ENCODE measurements at regions not wholly inside any gene's neighbourhood (a gene's known extent, or its start where the extent isn't known, plus 50 kb on each side); places are given as distances from the start of the nearest gene placed in this dataset.

DNA sequence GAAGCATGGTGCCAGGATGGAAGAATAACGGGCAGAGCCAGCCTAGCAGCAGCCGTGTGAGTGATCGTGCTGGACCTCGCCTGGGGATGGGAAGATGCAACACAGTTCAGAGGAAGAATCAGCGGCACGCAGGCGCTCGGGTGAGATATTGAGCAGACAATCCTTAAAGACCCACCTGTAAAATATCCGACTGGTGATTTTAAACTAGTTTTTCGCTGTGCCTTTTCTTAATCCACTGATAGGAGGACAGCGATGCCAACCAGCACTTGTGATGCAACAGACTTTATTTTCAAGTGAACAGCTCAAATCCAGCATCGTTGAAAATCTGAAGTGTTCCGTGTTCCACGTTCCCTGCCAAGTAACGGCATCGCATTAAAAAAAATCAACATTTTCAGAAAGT lies 214.7 kb downstream of the TEX36 start:
- Histone ChIP-seq H3K9me3 (no peaks in the 10 kb centered on the region), H3K36me3 (no peaks in the 10 kb centered on the region), H3K4me1 (no peaks in the 10 kb centered on the region), H3K27ac (no peak overlapping the region), H3K27me3 (no peaks in the 10 kb centered on the region), H3K4me3 (no peak overlapping the region)
- intact Hi-C loops (cut with DNase I), result no loop called here
- 72% methylated on average over 16 of the region's 16 CpGs for WGBS (ENCODE audit: insufficient coverage, low coverage, low lambda C conversion rate, missing lambda C conversion rate)
- TF ChIP-seq, protein P1, sequence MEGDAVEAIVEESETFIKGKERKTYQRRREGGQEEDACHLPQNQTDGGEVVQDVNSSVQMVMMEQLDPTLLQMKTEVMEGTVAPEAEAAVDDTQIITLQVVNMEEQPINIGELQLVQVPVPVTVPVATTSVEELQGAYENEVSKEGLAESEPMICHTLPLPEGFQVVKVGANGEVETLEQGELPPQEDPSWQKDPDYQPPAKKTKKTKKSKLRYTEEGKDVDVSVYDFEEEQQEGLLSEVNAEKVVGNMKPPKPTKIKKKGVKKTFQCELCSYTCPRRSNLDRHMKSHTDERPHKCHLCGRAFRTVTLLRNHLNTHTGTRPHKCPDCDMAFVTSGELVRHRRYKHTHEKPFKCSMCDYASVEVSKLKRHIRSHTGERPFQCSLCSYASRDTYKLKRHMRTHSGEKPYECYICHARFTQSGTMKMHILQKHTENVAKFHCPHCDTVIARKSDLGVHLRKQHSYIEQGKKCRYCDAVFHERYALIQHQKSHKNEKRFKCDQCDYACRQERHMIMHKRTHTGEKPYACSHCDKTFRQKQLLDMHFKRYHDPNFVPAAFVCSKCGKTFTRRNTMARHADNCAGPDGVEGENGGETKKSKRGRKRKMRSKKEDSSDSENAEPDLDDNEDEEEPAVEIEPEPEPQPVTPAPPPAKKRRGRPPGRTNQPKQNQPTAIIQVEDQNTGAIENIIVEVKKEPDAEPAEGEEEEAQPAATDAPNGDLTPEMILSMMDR (IDR thresholded peaks at IDR 0.05), result no peak
- no peak for TF ChIP-seq POLR2A (IDR thresholded peaks at IDR 0.05)
- ATAC-seq (no peak), DNase-seq (no peak)

DNA sequence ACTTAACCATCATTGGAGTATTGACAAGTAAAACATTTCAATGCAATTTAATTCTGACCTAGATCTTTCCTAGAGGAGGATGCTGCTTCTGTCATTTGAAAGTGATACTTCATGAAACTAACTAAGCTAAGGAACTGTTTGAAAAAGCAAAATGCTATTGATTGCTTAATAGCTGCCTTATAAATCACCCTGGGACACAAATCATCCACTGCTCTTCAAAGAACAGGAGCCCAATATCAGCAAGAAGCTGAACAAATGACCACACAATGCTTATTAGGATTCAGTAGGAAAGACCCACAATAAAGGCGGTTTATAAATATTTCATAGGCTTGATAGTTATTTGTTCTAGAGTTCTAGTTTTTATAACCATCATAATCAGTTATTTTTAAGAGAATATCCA lies 216.3 kb downstream of the TEX36 start:
- Histone ChIP-seq H3K27ac (no peak overlapping the region), H3K4me1 (no peaks in the 10 kb centered on the region), H3K9me3 (no peaks in the 10 kb centered on the region), H3K36me3 (no peaks in the 10 kb centered on the region), H3K27me3 (no peaks in the 10 kb centered on the region), H3K4me3 (no peak overlapping the region)
- WGBS (ENCODE audit: insufficient coverage, low coverage, low lambda C conversion rate, missing lambda C conversion rate), result 50% methylated on average over 1 of the region's 1 CpG
- ATAC-seq (no peak), DNase-seq (no peak)
- no peak for TF ChIP-seq POLR2A (IDR thresholded peaks at IDR 0.05)
- TF ChIP-seq, protein P1 (IDR thresholded peaks at IDR 0.05), result no peak
- intact Hi-C loops (cut with DNase I), result no loop called here

DNA sequence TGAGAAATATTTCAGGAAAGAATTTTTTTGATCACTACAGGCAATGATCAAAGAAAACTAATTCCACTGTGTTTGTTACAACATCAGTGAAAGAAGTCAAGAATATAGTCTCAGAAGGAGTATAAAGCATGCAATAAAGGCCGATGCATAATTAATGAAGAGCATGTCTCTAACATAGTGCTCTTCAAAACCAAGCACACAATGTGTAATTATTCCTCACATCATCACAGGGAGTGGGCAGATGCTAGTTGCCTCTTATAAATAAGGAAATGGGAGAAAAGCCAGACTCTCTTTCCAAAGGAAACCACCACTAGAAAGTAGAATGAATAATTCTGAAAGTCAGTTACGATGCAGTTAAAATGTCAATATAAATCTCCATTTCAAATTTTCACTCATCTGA lies 220.1 kb downstream of the TEX36 start:
- DNase-seq, result no peak
- H3K4me3 ChIP-seq, result no peak overlapping the region
- no peaks in the 10 kb centered on the region for H3K36me3 ChIP-seq
- 53% methylated on average over 2 of the region's 2 CpGs for WGBS (ENCODE audit: insufficient coverage, low coverage, low lambda C conversion rate, missing lambda C conversion rate)
- no peaks in the 10 kb centered on the region for H3K27me3 ChIP-seq
- H3K4me1 ChIP-seq, result no peaks in the 10 kb centered on the region
- H3K9me3 ChIP-seq, result no peaks in the 10 kb centered on the region
- no peak overlapping the region for H3K27ac ChIP-seq
- TF ChIP-seq, protein P1 (IDR thresholded peaks at IDR 0.05), result no peak
- TF ChIP-seq POLR2A (IDR thresholded peaks at IDR 0.05), result no peak
- intact Hi-C loops (cut with DNase I), result no loop called here
- ATAC-seq, result no peak

DNA sequence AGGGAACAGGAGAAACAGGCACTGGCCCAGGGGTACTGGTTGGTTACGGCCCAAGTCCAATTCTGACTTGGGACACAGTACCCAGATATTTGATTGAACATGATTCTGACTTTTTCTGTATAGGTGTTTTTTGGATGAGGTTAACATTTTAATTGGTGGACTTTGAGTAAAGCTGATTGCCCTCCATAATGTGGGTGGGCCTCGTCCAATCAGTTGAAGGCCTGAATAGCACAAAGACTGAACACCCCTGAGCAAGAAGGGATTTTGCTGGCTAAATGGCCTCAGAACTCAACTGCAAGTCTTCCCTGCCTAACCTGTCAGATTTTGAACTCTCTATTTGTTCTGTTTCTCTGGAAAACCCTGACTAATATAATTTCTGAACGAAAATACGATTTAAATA lies 222.6 kb downstream of the TEX36 start:
- H3K27me3 ChIP-seq, result no peaks in the 10 kb centered on the region
- no peaks in the 10 kb centered on the region for H3K9me3 ChIP-seq
- no peak overlapping the region for H3K4me3 ChIP-seq
- ATAC-seq, result no peak
- intact Hi-C loops (cut with DNase I), result no loop called here
- WGBS (ENCODE audit: insufficient coverage, low coverage, low lambda C conversion rate, missing lambda C conversion rate), result 33% methylated on average over 2 of the region's 4 CpGs
- no peaks in the 10 kb centered on the region for H3K4me1 ChIP-seq
- TF ChIP-seq, protein P1 (IDR thresholded peaks at IDR 0.05), result no peak
- TF ChIP-seq POLR2A (IDR thresholded peaks at IDR 0.05), result no peak
- no peaks in the 10 kb centered on the region for H3K36me3 ChIP-seq
- no peak for DNase-seq
- no peak overlapping the region for H3K27ac ChIP-seq

DNA sequence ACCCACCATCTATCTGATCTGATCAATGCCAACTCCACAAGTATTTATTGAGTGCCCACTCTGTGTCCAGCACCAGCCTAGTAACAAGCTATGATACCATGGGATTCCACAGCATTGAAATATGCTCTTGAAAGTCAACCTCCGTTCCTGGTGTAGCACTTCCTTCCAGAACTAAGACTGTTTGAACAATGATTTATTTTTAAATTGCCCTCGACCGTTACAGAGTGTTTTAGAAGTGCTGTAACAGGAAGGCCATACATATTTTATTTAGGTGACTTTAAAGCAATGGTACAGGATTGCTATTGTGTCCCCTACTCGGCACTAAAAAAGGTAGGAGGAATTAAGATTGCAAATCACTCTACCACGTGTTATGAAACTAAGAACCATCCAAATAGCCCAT lies 225.6 kb downstream of the TEX36 start:
- no peak overlapping the region for H3K4me3 ChIP-seq
- H3K27me3 ChIP-seq, result no peaks in the 10 kb centered on the region
- H3K4me1 ChIP-seq, result no peaks in the 10 kb centered on the region
- ATAC-seq, result no peak
- H3K9me3 ChIP-seq, result no peaks in the 10 kb centered on the region
- intact Hi-C loops (cut with DNase I), result no loop called here
- no peak for DNase-seq
- no peak overlapping the region for H3K27ac ChIP-seq
- WGBS (ENCODE audit: insufficient coverage, low coverage, low lambda C conversion rate, missing lambda C conversion rate), result 11% methylated on average over 5 of the region's 5 CpGs
- H3K36me3 ChIP-seq, result no peaks in the 10 kb centered on the region
- TF ChIP-seq, protein P1 (IDR thresholded peaks at IDR 0.05), result no peak
- TF ChIP-seq POLR2A (IDR thresholded peaks at IDR 0.05), result no peak

Measured in right lobe of liver (tissue), 6 donors.